ENCODE measurements at regions not wholly inside any gene's neighbourhood (a gene's known extent, or its start where the extent isn't known, plus 50 kb on each side); places are given as distances from the start of the nearest gene placed in this dataset.

- Histone ChIP-seq H3K36me3 (ENCODE audit: insufficient read depth, low read length) (no peaks in the 10 kb centered on the region), H3K9me3 (ENCODE audit: low read length) (no peaks in the 10 kb centered on the region), H3K27ac (ENCODE audit: low read depth, low read length) (no peak overlapping the region), H3K4me3 (ENCODE audit: low read length) (no peak overlapping the region), H3K27me3 (ENCODE audit: insufficient read depth, low read length, poor library complexity, severe bottlenecking) (no peaks in the 10 kb centered on the region), H3K4me1 (ENCODE audit: insufficient read depth, low read length) (no peaks in the 10 kb centered on the region)
- no peak for DNase-seq
- ChIA-PET POLR2A (no interaction called here), CTCF (no interaction called here)
- Mint-ChIP-seq H3K4me1 (no peaks in the 10 kb centered on the region), H3K27ac (peak overlapping the region in 1 of 8 donors; percentile 41), H3K27me3 (no peaks in the 10 kb centered on the region), H3K36me3 (no peaks in the 10 kb centered on the region), H3K4me3 (no peak overlapping the region), H3K9me3 (peaks cover 3 to 30% (median 11%) of the 10 kb centered on the region in 5 donors)
Measured at GRCh38 chr11:39149214-39149613, 2310.2 kb downstream of the LRRC4C start.

GRCh38 chr11:39145346-39145745 is 2314.1 kb downstream of the LRRC4C start:
- H3K4me3 Mint-ChIP-seq: no peak overlapping the region

DNA sequence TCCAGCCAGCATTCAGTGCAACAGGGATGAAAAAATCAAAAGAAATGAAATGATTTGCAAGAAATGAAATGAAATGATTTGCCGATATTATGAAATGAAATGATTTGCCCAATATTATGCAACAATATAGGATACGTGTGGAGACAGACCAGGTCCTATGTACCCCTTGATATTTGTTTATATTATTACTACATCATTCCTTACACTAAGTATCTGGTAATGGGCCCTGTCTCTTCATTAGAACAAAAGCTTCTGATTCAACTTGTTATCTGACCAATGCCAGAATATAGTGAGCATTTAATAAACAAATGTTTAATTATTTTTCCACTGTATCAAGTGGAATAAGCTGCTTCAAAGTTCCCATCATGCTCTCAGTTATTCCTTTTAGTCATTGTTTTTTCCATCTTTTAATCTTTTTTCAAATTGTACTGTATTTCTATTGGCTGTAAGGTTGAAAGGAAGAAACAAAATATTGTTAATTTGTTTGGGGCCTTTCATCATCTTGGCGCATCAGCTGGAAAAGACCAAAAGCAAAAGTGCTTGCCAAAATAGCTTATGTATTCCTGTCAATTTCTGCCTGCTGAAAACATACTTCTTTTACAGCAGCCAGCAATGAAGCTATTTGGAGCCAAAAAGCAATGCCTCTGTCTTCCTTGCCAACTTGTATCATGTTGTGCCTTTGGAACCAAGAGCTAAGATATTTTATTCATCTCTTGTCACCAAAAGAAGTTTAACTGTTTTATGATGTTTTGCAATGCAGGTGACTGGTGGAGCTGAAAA is 2314.9 kb downstream of the LRRC4C start:
- H3K27me3 Mint-ChIP-seq: no peaks in the 10 kb centered on the region
- no peaks in the 10 kb centered on the region for H3K9me3 ChIP-seq (ENCODE audit: low read length)
- ChIA-PET POLR2A (no interaction called here), CTCF (no interaction called here)
- no peaks in the 10 kb centered on the region for H3K4me1 ChIP-seq (ENCODE audit: insufficient read depth, low read length)
- no peak overlapping the region for H3K4me3 Mint-ChIP-seq
- no peaks in the 10 kb centered on the region for H3K27me3 ChIP-seq (ENCODE audit: insufficient read depth, low read length, poor library complexity, severe bottlenecking)
- no peak overlapping the region for H3K4me3 ChIP-seq (ENCODE audit: low read length)
- no peaks in the 10 kb centered on the region for H3K4me1 Mint-ChIP-seq
- H3K9me3 Mint-ChIP-seq: peaks cover 3 to 28% (median 8%) of the 10 kb centered on the region in 5 donors
- H3K36me3 ChIP-seq (ENCODE audit: insufficient read depth, low read length): no peaks in the 10 kb centered on the region
- peak overlapping the region in 1 of 8 donors; percentile 80 for H3K27ac Mint-ChIP-seq
- DNase-seq: no peak
- no peaks in the 10 kb centered on the region for H3K36me3 Mint-ChIP-seq
- H3K27ac ChIP-seq (ENCODE audit: low read depth, low read length): no peak overlapping the region

More at GRCh38 chr11:39145346-39145745, 2314.1 kb downstream of the LRRC4C start:
- ChIA-PET POLR2A (no interaction called here), CTCF (no interaction called here)
- no peaks in the 10 kb centered on the region for H3K36me3 Mint-ChIP-seq
- H3K36me3 ChIP-seq (ENCODE audit: insufficient read depth, low read length): no peaks in the 10 kb centered on the region
- H3K4me3 ChIP-seq (ENCODE audit: low read length): no peak overlapping the region
- no peak overlapping the region for H3K27ac Mint-ChIP-seq
- H3K4me1 ChIP-seq (ENCODE audit: insufficient read depth, low read length): no peaks in the 10 kb centered on the region
- no peaks in the 10 kb centered on the region for H3K27me3 ChIP-seq (ENCODE audit: insufficient read depth, low read length, poor library complexity, severe bottlenecking)
- DNase-seq: no peak
- no peak overlapping the region for H3K27ac ChIP-seq (ENCODE audit: low read depth, low read length)
- H3K9me3 ChIP-seq (ENCODE audit: low read length): no peaks in the 10 kb centered on the region
- peaks cover 3 to 29% (median 13%) of the 10 kb centered on the region in 5 donors for H3K9me3 Mint-ChIP-seq
- H3K4me1 Mint-ChIP-seq: no peaks in the 10 kb centered on the region
- no peaks in the 10 kb centered on the region for H3K27me3 Mint-ChIP-seq

DNA sequence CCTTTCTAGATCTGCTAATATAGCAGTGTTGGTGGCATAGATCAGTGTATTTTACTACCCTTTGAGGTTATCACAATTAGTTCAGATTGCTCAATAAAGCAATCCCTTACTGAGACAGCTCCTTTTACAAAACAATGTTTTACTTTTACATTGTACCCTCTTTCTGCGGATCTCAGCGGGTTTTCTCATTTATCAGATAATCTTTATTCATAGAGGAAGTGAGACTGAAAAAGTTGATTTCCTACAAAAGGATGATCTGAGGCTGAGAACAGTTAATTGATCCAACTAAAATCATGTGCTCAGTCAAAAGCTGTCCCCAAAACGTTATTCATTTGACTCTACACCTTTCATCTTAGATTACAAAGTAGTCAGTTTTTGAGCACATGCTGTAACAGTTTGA is 2319.9 kb downstream of the LRRC4C start:
- H3K4me1 Mint-ChIP-seq: no peaks in the 10 kb centered on the region
- no peaks in the 10 kb centered on the region for H3K36me3 Mint-ChIP-seq
- H3K27me3 ChIP-seq (ENCODE audit: insufficient read depth, low read length, poor library complexity, severe bottlenecking): no peaks in the 10 kb centered on the region
- H3K4me3 ChIP-seq (ENCODE audit: low read length): no peak overlapping the region
- no peak overlapping the region for H3K27ac Mint-ChIP-seq
- H3K27me3 Mint-ChIP-seq: no peaks in the 10 kb centered on the region
- no peak overlapping the region for H3K27ac ChIP-seq (ENCODE audit: low read depth, low read length)
- peaks cover 1 to 26% (median 17%) of the 10 kb centered on the region in 5 donors for H3K9me3 Mint-ChIP-seq
- no peaks in the 10 kb centered on the region for H3K4me1 ChIP-seq (ENCODE audit: insufficient read depth, low read length)
- no peaks in the 10 kb centered on the region for H3K36me3 ChIP-seq (ENCODE audit: insufficient read depth, low read length)
- no peak overlapping the region for H3K4me3 Mint-ChIP-seq
- CTCF ChIA-PET: no interaction called here
- no peaks in the 10 kb centered on the region for H3K9me3 ChIP-seq (ENCODE audit: low read length)
- no peak for DNase-seq
- POLR2A ChIA-PET: no interaction called here

GRCh38 chr11:39120890-39121289 is 2338.6 kb downstream of the LRRC4C start:
- CTCF ChIA-PET: no interaction called here
- H3K4me3 ChIP-seq (ENCODE audit: low read length): no peak overlapping the region

GRCh38 chr11:39113606-39114005 is 2345.8 kb downstream of the LRRC4C start:
- Mint-ChIP-seq H3K4me1 (no peaks in the 10 kb centered on the region), H3K27ac (no peak overlapping the region)

More at GRCh38 chr11:39120890-39121289, 2338.6 kb downstream of the LRRC4C start:
- peaks cover 4 to 7% (median 5%) of the 10 kb centered on the region in 5 donors for H3K9me3 Mint-ChIP-seq
- H3K36me3 Mint-ChIP-seq: no peaks in the 10 kb centered on the region
- no peak overlapping the region for H3K27ac ChIP-seq (ENCODE audit: low read depth, low read length)
- no peaks in the 10 kb centered on the region for H3K4me1 Mint-ChIP-seq
- H3K9me3 ChIP-seq (ENCODE audit: low read length): no peaks in the 10 kb centered on the region
- no peaks in the 10 kb centered on the region for H3K27me3 Mint-ChIP-seq
- no peak overlapping the region for H3K27ac Mint-ChIP-seq
- DNase-seq: no peak
- no peaks in the 10 kb centered on the region for H3K4me1 ChIP-seq (ENCODE audit: insufficient read depth, low read length)
- POLR2A ChIA-PET: no interaction called here
- H3K36me3 ChIP-seq (ENCODE audit: insufficient read depth, low read length): no peaks in the 10 kb centered on the region
- H3K27me3 ChIP-seq (ENCODE audit: insufficient read depth, low read length, poor library complexity, severe bottlenecking): no peaks in the 10 kb centered on the region
- no peak overlapping the region for H3K4me3 Mint-ChIP-seq

GRCh38 chr11:39102236-39102635 is 2357.2 kb downstream of the LRRC4C start:
- Histone ChIP-seq H3K4me1 (ENCODE audit: insufficient read depth, low read length) (no peaks in the 10 kb centered on the region), H3K36me3 (ENCODE audit: insufficient read depth, low read length) (no peaks in the 10 kb centered on the region), H3K27me3 (ENCODE audit: insufficient read depth, low read length, poor library complexity, severe bottlenecking) (no peaks in the 10 kb centered on the region), H3K4me3 (ENCODE audit: low read length) (no peak overlapping the region), H3K27ac (ENCODE audit: low read depth, low read length) (no peak overlapping the region), H3K9me3 (ENCODE audit: low read length) (no peaks in the 10 kb centered on the region)
- Mint-ChIP-seq H3K27me3 (no peaks in the 10 kb centered on the region), H3K4me1 (no peaks in the 10 kb centered on the region), H3K9me3 (peaks cover 2 to 25% (median 11%) of the 10 kb centered on the region in 5 donors), H3K36me3 (no peaks in the 10 kb centered on the region), H3K4me3 (no peak overlapping the region), H3K27ac (no peak overlapping the region)
- no peak for DNase-seq
- CTCF ChIA-PET: no interaction called here
- POLR2A ChIA-PET: no interaction called here

More at GRCh38 chr11:39113606-39114005, 2345.8 kb downstream of the LRRC4C start:
- Mint-ChIP-seq H3K9me3 (peaks cover 0 to 20% (median 10%) of the 10 kb centered on the region in 5 donors), H3K36me3 (no peaks in the 10 kb centered on the region), H3K27me3 (no peaks in the 10 kb centered on the region), H3K4me3 (no peak overlapping the region)
- Histone ChIP-seq H3K36me3 (ENCODE audit: insufficient read depth, low read length) (no peaks in the 10 kb centered on the region), H3K27ac (ENCODE audit: low read depth, low read length) (no peak overlapping the region), H3K4me3 (ENCODE audit: low read length) (no peak overlapping the region), H3K27me3 (ENCODE audit: insufficient read depth, low read length, poor library complexity, severe bottlenecking) (no peaks in the 10 kb centered on the region), H3K9me3 (ENCODE audit: low read length) (no peaks in the 10 kb centered on the region), H3K4me1 (ENCODE audit: insufficient read depth, low read length) (no peaks in the 10 kb centered on the region)
- ChIA-PET CTCF (no interaction called here), POLR2A (no interaction called here)
- DNase-seq: no peak

GRCh38 chr11:39078465-39078864 is 2381.0 kb downstream of the LRRC4C start:
- no peak overlapping the region for H3K27ac Mint-ChIP-seq
- H3K9me3 ChIP-seq (ENCODE audit: low read length): no peaks in the 10 kb centered on the region
- H3K4me1 Mint-ChIP-seq: no peaks in the 10 kb centered on the region
- no peaks in the 10 kb centered on the region for H3K27me3 Mint-ChIP-seq
- ChIA-PET CTCF (no interaction called here), POLR2A (no interaction called here)
- no peak overlapping the region for H3K4me3 ChIP-seq (ENCODE audit: low read length)
- H3K4me1 ChIP-seq (ENCODE audit: insufficient read depth, low read length): no peaks in the 10 kb centered on the region
- H3K9me3 Mint-ChIP-seq: peaks cover 4 to 37% (median 12%) of the 10 kb centered on the region in 5 donors
- no peak for DNase-seq
- no peaks in the 10 kb centered on the region for H3K27me3 ChIP-seq (ENCODE audit: insufficient read depth, low read length, poor library complexity, severe bottlenecking)
- H3K36me3 ChIP-seq (ENCODE audit: insufficient read depth, low read length): no peaks in the 10 kb centered on the region
- H3K36me3 Mint-ChIP-seq: no peaks in the 10 kb centered on the region
- no peak overlapping the region for H3K27ac ChIP-seq (ENCODE audit: low read depth, low read length)
- H3K4me3 Mint-ChIP-seq: peak overlapping the region in 1 of 7 donors; percentile 13

Measured in CD8-positive, alpha-beta memory T cell (primary cell).